HepG2 (cell line): ENCODE measurements at regions not wholly inside any gene's neighbourhood (a gene's known extent, or its start where the extent isn't known, plus 50 kb on each side); places are given as distances from the start of the nearest gene placed in this dataset.

Experiments used
- ATAC-seq: fragments of 200-7000 bp; cut with Tn5 transposase; 3 replicates; pipeline ENCODE4 v1.9.1; 2020; ENCODE audit warnings: mild to moderate bottlenecking, moderate library complexity
- BruUV-seq: library from RNA; stranded (reverse); fragments of 400-500 nt; replicated peaks from 2 replicates; lab custom pipeline; 2021; lab: Mats Ljungman, UMichigan
- CTCF ChIA-PET: fragments of 300-600 bp; formaldehyde crosslinking; extraction: SDS; loops from one replicate; lab custom pipeline; 2021; ENCODE audit warnings: low total read pairs, inconsistent platforms, low intra/inter-chr PET ratio; lab: Yijun Ruan, JAX
- POLR2A ChIA-PET: fragments of 350-600 bp; sonication (Branson Sonifier 250); formaldehyde crosslinking; loops from one replicate; lab custom pipeline; 2020; ENCODE audit warnings: antibody characterized with exemption, inconsistent platforms; lab: Yijun Ruan, JAX
- DNase-seq: peaks from one replicate; pipeline ENCODE4 v3.0.0-alpha.2; 2015; ENCODE audit warnings: low spot score
- FAIRE-seq: peaks from 3 replicates; lab custom pipeline; 2011; peaks lifted over from hg19 to GRCh38; lab: Jason Lieb, UNC
- H2AFZ ChIP-seq: one replicate; pipeline ENCODE4 v1.6.1; 2011; ENCODE audit warnings: low read length, inconsistent platforms
- H3K27ac ChIP-seq: fragments of 300-600 bp; 3 replicates; pipeline ENCODE4 v1.8.0; 2011; ENCODE audit warnings: mixed run types, mild to moderate bottlenecking, mixed read lengths, low read length, inconsistent platforms; ENCODE audit not compliant: insufficient read depth; ENCODE audit errors: extremely low read length
- H3K27me3 ChIP-seq, 2 experiments: fragments of 200-600 bp in 1 of 2; 2 replicates in 1 of 2; 3 replicates in 1 of 2; pipeline versions ENCODE4 v1.6.0 to v1.8.0; 2011; ENCODE audit warnings: low read length in 2 of 2, mild to moderate bottlenecking in 2 of 2, moderate library complexity in 2 of 2, inconsistent platforms in 1 of 2; ENCODE audit not compliant: insufficient read depth in 2 of 2, control insufficient read depth in 1 of 2
- H3K36me3 ChIP-seq, 2 experiments: fragments of 200-600 bp in 1 of 2; replicated peaks in 1 of 2; 2 replicates in 1 of 2; 3 replicates in 1 of 2; pipeline versions ENCODE4 v1.5.1 to v1.8.0; 2011; ENCODE audit warnings: low read length in 2 of 2, inconsistent platforms in 1 of 2; ENCODE audit not compliant: insufficient read depth in 2 of 2, control insufficient read depth in 1 of 2
- H3K4me1 ChIP-seq: 2 replicates; pipeline ENCODE4 v1.5.1; 2012; ENCODE audit warnings: low read length, inconsistent platforms; ENCODE audit not compliant: insufficient read depth
- H3K4me2 ChIP-seq: 2 replicates; pipeline ENCODE4 v1.6.0; 2011; ENCODE audit warnings: low read depth, low read length, inconsistent platforms
- H3K4me3 ChIP-seq, 3 experiments: fragments of 200-600 bp in 1 of 3; sonication (generic), shearing (Covaris generic) in 1 of 3; replicated peaks in 1 of 3; 2 replicates each; pipeline ENCODE4 v1.5.1; 2011 to 2016; ENCODE audit warnings: low read length in 3 of 3, inconsistent platforms in 2 of 3, low read depth in 2 of 3, mild to moderate bottlenecking in 2 of 3, control low read depth in 1 of 3, mixed read lengths in 1 of 3; ENCODE audit not compliant: insufficient read depth in 1 of 3
- H3K79me2 ChIP-seq: one replicate; pipeline ENCODE4 v1.6.1; 2011; ENCODE audit warnings: low read length, inconsistent platforms; ENCODE audit not compliant: insufficient read depth
- H3K9ac ChIP-seq: 2 replicates; pipeline ENCODE4 v1.6.0; 2011; ENCODE audit warnings: mild to moderate bottlenecking, low read depth, low read length, inconsistent platforms; ENCODE audit not compliant: insufficient read depth
- H3K9me3 ChIP-seq: 2 replicates; pipeline ENCODE4 v1.5.1; 2012; ENCODE audit warnings: mild to moderate bottlenecking, low read length
- H4K20me1 ChIP-seq: 2 replicates; pipeline ENCODE4 v1.6.0; 2011; ENCODE audit warnings: inconsistent platforms, mild to moderate bottlenecking, low read length, moderate library complexity; ENCODE audit not compliant: insufficient read depth
- ARNT ChIP-seq: fragments of 450-650 bp; IDR thresholded peaks from 2 replicates; pipeline ENCODE4 v1.6.1; 2017
- HOXA7 ChIP-seq: sonication (generic); formaldehyde crosslinking; IDR thresholded peaks from 2 replicates; pipeline ENCODE4 v1.8.1; 2022; ENCODE audit warnings: mild to moderate bottlenecking, missing genetic modification reagents, moderate library complexity
- KDM5A ChIP-seq: fragments of 200-600 bp; sonication (generic); IDR thresholded peaks from 2 replicates; pipeline ENCODE4 v1.7.0; 2018; ENCODE audit warnings: antibody characterized with exemption, mild to moderate bottlenecking, low read length, borderline replicate concordance
- MBD4 ChIP-seq: IDR thresholded peaks from 2 replicates; pipeline ENCODE4 v1.6.1; 2012; ENCODE audit warnings: low read length, inconsistent platforms, borderline replicate concordance
- MLLT10 ChIP-seq: sonication (generic); formaldehyde crosslinking; IDR thresholded peaks from 2 replicates; pipeline ENCODE4 v1.4.0; 2020; ENCODE audit warnings: missing genetic modification reagents
- NFKBIZ ChIP-seq: IDR thresholded peaks from 2 replicates; pipeline ENCODE4 v1.6.1; 2018; ENCODE audit warnings: missing genetic modification reagents, missing compliant biosample characterization
- NFYB ChIP-seq: sonication (generic); formaldehyde crosslinking; IDR thresholded peaks from 2 replicates; pipeline ENCODE4 v1.4.0; 2020; ENCODE audit warnings: missing genetic modification reagents
- POLR2A ChIP-seq, 2 experiments: IDR thresholded peaks; 2 replicates each; pipeline ENCODE4 v1.6.1; 2011; ENCODE audit warnings: low read depth in 2 of 2, low read length in 2 of 2, mild to moderate bottlenecking in 1 of 2, moderate library complexity in 1 of 2; ENCODE audit not compliant: insufficient read depth in 1 of 2
- RBAK ChIP-seq: sonication (generic); formaldehyde crosslinking; IDR thresholded peaks from 2 replicates; pipeline ENCODE4 v1.5.1; 2020; ENCODE audit warnings: mild to moderate bottlenecking, missing genetic modification reagents
- REXO4 ChIP-seq: sonication (generic); formaldehyde crosslinking; IDR thresholded peaks from 2 replicates; pipeline ENCODE4 v1.8.0; 2022; ENCODE audit warnings: missing genetic modification reagents, mild to moderate bottlenecking, borderline replicate concordance
- TCF7L2 ChIP-seq: IDR thresholded peaks from 2 replicates; pipeline ENCODE4 v1.6.1; 2011; ENCODE audit warnings: mild to moderate bottlenecking, low read depth, low read length, moderate library complexity
- ZNF724P ChIP-seq: sonication (generic); formaldehyde crosslinking; IDR thresholded peaks from 2 replicates; pipeline ENCODE4 v1.8.0; 2022; ENCODE audit warnings: missing genetic modification reagents, borderline replicate concordance
- ZZZ3 ChIP-seq: sonication (generic); formaldehyde crosslinking; IDR thresholded peaks from 2 replicates; pipeline ENCODE4 v1.4.0; 2020; ENCODE audit warnings: missing genetic modification reagents, mild to moderate bottlenecking, borderline replicate concordance
- WGBS: methylation state at CpG from one replicate; pipeline ENCODE4 v1.1.6; 2017; ENCODE audit warnings: low lambda C conversion rate; 5-methylcytosine and 5-hydroxymethylcytosine counted together
- in situ Hi-C: cut with HindIII; loops from 2 replicates; pipeline ENCODE4 v1.10.0; 2017; ENCODE audit warnings: low pct_unique_long_range_greater_than_20kb; ENCODE audit not compliant: extremely low pct_ligation_motif_present
- intact Hi-C: fragments of 100-400 bp; cut with micrococcal nuclease; formaldehyde crosslinking; loops from one replicate; pipeline ENCODE4 v1.10.0; 2022; ENCODE audit not compliant: unreplicated experiment
- TF ChIP-seq, protein P1 (sequence below): sonication (generic); formaldehyde crosslinking; IDR thresholded peaks from 2 replicates; pipeline ENCODE4 v1.8.0; 2022; ENCODE audit warnings: mild to moderate bottlenecking, missing genetic modification reagents
- TF ChIP-seq, protein P2 (sequence below): sonication (generic); formaldehyde crosslinking; IDR thresholded peaks from 2 replicates; pipeline ENCODE4 v1.8.1; 2022; ENCODE audit warnings: low read depth, mild to moderate bottlenecking, missing genetic modification reagents
- TF ChIP-seq, protein P3 (sequence below): sonication (generic); formaldehyde crosslinking; IDR thresholded peaks from 2 replicates; pipeline ENCODE4 v1.8.1; 2023; ENCODE audit warnings: mild to moderate bottlenecking, missing genetic modification reagents
- TF ChIP-seq, protein P4 (sequence below): sonication (generic); formaldehyde crosslinking; conservative IDR thresholded peaks from 2 replicates; pipeline ENCODE4 v1.4.0; 2020; ENCODE audit warnings: missing genetic modification reagents
- TF ChIP-seq, protein P5 (sequence below): sonication (generic); formaldehyde crosslinking; IDR thresholded peaks from 2 replicates; pipeline ENCODE4 v1.5.0; 2020; ENCODE audit warnings: missing genetic modification reagents

DNA sequence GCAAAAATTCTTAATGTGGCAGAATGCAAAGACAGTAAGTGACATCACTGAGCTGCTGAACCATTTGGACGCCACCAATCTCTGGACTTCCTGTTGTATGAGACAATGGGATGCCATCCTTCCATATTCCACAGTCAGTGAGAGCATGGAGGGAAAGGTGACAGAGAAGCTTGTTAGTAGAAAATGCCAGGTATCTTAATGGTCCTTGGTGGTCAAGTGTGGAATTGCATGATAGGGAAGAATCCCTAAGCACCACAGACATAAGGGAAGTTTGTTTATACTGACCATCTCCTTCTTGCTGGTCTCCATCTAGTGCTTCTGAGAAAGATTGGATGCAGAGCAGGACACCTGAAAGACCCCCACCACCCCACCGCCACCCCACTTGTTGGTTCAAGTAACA, 1410.0 kb upstream of the TMEM132C start:
- no peak overlapping the region for H3K27ac ChIP-seq
- H3K9me3 ChIP-seq, result peaks cover 94% of the 10 kb centered on the region
- CTCF ChIA-PET, result no interaction called here
- no peaks in the 10 kb centered on the region for H3K27me3 ChIP-seq
- no peak overlapping the region for H3K4me3 ChIP-seq
- 0% methylated on average over 2 of the region's 2 CpGs for WGBS
- no peak overlapping the region for H3K4me2 ChIP-seq
- FAIRE-seq (no peak), ATAC-seq (no peak), DNase-seq (no peak)
- no peaks in the 10 kb centered on the region for H3K79me2 ChIP-seq
- H3K36me3 ChIP-seq, result no peaks in the 10 kb centered on the region
- in situ Hi-C loops (no loop called here), intact Hi-C loops (no loop called here)
- BruUV-seq, result no TSS peak
- H3K4me1 ChIP-seq, result no peaks in the 10 kb centered on the region
- H3K9ac ChIP-seq, result no peak overlapping the region
- no peak overlapping the region for H2AFZ ChIP-seq
- H4K20me1 ChIP-seq, result no peaks in the 10 kb centered on the region
- POLR2A ChIA-PET, result no interaction called here
- TF ChIP-seq, protein P1, sequence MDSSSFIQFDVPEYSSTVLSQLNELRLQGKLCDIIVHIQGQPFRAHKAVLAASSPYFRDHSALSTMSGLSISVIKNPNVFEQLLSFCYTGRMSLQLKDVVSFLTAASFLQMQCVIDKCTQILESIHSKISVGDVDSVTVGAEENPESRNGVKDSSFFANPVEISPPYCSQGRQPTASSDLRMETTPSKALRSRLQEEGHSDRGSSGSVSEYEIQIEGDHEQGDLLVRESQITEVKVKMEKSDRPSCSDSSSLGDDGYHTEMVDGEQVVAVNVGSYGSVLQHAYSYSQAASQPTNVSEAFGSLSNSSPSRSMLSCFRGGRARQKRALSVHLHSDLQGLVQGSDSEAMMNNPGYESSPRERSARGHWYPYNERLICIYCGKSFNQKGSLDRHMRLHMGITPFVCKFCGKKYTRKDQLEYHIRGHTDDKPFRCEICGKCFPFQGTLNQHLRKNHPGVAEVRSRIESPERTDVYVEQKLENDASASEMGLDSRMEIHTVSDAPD, result no peak
- TF ChIP-seq HOXA7 (no peak), ZNF724P (CRISPR knock-in tag) (no peak), ZZZ3 (CRISPR knock-in tag) (no peak), NFYB (CRISPR knock-in tag) (no peak), MBD4 (no peak), POLR2A (IDR thresholded peaks at IDR 0.05; ENCODE audit: insufficient read depth in 1 of 2, low read depth in 2 of 2, low read length in 2 of 2) (no peak), ARNT (no peak), NFKBIZ (CRISPR knock-in tag) (no peak), MLLT10 (CRISPR knock-in tag) (no peak), TCF7L2 (no peak), REXO4 (CRISPR knock-in tag) (no peak), RBAK (CRISPR knock-in tag) (no peak), KDM5A (no peak)
- TF ChIP-seq, protein P2, sequence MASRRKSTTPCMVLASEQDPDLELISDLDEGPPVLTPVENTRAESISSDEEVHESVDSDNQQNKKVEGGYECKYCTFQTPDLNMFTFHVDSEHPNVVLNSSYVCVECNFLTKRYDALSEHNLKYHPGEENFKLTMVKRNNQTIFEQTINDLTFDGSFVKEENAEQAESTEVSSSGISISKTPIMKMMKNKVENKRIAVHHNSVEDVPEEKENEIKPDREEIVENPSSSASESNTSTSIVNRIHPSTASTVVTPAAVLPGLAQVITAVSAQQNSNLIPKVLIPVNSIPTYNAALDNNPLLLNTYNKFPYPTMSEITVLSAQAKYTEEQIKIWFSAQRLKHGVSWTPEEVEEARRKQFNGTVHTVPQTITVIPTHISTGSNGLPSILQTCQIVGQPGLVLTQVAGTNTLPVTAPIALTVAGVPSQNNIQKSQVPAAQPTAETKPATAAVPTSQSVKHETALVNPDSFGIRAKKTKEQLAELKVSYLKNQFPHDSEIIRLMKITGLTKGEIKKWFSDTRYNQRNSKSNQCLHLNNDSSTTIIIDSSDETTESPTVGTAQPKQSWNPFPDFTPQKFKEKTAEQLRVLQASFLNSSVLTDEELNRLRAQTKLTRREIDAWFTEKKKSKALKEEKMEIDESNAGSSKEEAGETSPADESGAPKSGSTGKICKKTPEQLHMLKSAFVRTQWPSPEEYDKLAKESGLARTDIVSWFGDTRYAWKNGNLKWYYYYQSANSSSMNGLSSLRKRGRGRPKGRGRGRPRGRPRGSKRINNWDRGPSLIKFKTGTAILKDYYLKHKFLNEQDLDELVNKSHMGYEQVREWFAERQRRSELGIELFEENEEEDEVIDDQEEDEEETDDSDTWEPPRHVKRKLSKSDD, result no peak
- TF ChIP-seq, protein P3, sequence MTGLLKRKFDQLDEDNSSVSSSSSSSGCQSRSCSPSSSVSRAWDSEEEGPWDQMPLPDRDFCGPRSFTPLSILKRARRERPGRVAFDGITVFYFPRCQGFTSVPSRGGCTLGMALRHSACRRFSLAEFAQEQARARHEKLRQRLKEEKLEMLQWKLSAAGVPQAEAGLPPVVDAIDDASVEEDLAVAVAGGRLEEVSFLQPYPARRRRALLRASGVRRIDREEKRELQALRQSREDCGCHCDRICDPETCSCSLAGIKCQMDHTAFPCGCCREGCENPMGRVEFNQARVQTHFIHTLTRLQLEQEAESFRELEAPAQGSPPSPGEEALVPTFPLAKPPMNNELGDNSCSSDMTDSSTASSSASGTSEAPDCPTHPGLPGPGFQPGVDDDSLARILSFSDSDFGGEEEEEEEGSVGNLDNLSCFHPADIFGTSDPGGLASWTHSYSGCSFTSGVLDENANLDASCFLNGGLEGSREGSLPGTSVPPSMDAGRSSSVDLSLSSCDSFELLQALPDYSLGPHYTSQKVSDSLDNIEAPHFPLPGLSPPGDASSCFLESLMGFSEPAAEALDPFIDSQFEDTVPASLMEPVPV, result no peak
- TF ChIP-seq, protein P4, sequence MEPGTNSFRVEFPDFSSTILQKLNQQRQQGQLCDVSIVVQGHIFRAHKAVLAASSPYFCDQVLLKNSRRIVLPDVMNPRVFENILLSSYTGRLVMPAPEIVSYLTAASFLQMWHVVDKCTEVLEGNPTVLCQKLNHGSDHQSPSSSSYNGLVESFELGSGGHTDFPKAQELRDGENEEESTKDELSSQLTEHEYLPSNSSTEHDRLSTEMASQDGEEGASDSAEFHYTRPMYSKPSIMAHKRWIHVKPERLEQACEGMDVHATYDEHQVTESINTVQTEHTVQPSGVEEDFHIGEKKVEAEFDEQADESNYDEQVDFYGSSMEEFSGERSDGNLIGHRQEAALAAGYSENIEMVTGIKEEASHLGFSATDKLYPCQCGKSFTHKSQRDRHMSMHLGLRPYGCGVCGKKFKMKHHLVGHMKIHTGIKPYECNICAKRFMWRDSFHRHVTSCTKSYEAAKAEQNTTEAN (CRISPR knock-in tag), result no peak
- TF ChIP-seq, protein P5, sequence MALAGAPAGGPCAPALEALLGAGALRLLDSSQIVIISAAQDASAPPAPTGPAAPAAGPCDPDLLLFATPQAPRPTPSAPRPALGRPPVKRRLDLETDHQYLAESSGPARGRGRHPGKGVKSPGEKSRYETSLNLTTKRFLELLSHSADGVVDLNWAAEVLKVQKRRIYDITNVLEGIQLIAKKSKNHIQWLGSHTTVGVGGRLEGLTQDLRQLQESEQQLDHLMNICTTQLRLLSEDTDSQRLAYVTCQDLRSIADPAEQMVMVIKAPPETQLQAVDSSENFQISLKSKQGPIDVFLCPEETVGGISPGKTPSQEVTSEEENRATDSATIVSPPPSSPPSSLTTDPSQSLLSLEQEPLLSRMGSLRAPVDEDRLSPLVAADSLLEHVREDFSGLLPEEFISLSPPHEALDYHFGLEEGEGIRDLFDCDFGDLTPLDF, result no peak
